SK-N-MC (cell line): ENCODE measurements at regions not wholly inside any gene's neighbourhood (a gene's known extent, or its start where the extent isn't known, plus 50 kb on each side); places are given as distances from the start of the nearest gene placed in this dataset.

ENCODE experiments used
- EZH2 ChIP-seq: fragments of 200-600 bp; sonication (generic); IDR thresholded peaks from one replicate; pipeline ENCODE4 v1.6.1; 2017; ENCODE audit warnings: antibody characterized with exemption
- FOXP2 ChIP-seq: optimal IDR thresholded peaks from 2 replicates; pipeline ENCODE3; 2011; ENCODE audit warnings: mild to moderate bottlenecking, moderate library complexity; ENCODE audit not compliant: insufficient read depth; ENCODE audit errors: extremely low read length, control extremely low read depth
- POLR2AphosphoS5 ChIP-seq: IDR thresholded peaks from 2 replicates; pipeline ENCODE4 v1.6.1; 2012; ENCODE audit warnings: mild to moderate bottlenecking, low read depth, low read length, borderline replicate concordance

GRCh38 chr18:72056171-72056570 is 488.0 kb downstream of the CBLN2 start:
- no peak for TF ChIP-seq POLR2AphosphoS5
- no peak for TF ChIP-seq EZH2
- no peak for TF ChIP-seq FOXP2
